SU-DHL-6 (cell line): ENCODE measurements at regions not wholly inside any gene's neighbourhood (a gene's known extent, or its start where the extent isn't known, plus 50 kb on each side); places are given as distances from the start of the nearest gene placed in this dataset.

Experiments
- H2AFZ ChIP-seq: fragments of 200-600 bp; sonication (generic); 2 replicates; pipeline ENCODE4 v1.6.1; 2014; ENCODE audit warnings: low read depth, mild to moderate bottlenecking, moderate library complexity, mixed read lengths, antibody characterized with exemption, low read length; ENCODE audit not compliant: severe bottlenecking
- H3F3A ChIP-seq: fragments of 200-600 bp; shearing (Covaris generic); 2 replicates; pipeline ENCODE4 v1.6.0; 2016; ENCODE audit warnings: antibody characterized with exemption, mild to moderate bottlenecking; ENCODE audit not compliant: insufficient read depth
- H3K27ac ChIP-seq: fragments of 200-600 bp; sonication (generic); 2 replicates; pipeline ENCODE4 v1.5.1; 2016; ENCODE audit warnings: low read depth, mild to moderate bottlenecking, low read length, moderate library complexity, mixed read lengths
- H3K27me3 ChIP-seq: fragments of 200-600 bp; sonication (generic), shearing (Covaris generic); 2 replicates; pipeline ENCODE4 v1.6.0; 2014; ENCODE audit warnings: mild to moderate bottlenecking, low read length
- H3K36me3 ChIP-seq: fragments of 200-600 bp; sonication (generic); 2 replicates; pipeline ENCODE4 v1.6.1; 2014; ENCODE audit warnings: mild to moderate bottlenecking, low read length, mixed read lengths
- H3K4me2 ChIP-seq: fragments of 300-600, 200-600 bp; shearing (Covaris generic), sonication (generic); 2 replicates; pipeline ENCODE4 v1.6.0; 2014; ENCODE audit warnings: low read length, low read depth, mild to moderate bottlenecking; ENCODE audit not compliant: poor library complexity, severe bottlenecking
- H3K4me3 ChIP-seq: fragments of 200-600 bp; sonication (generic); 2 replicates; pipeline ENCODE4 v1.5.1; 2014; ENCODE audit warnings: antibody characterized with exemption, low read length, mild to moderate bottlenecking, mixed read lengths; ENCODE audit not compliant: insufficient read depth, poor library complexity, severe bottlenecking
- H3K79me2 ChIP-seq: fragments of 200-600 bp; sonication (generic); 2 replicates; pipeline ENCODE4 v1.6.1; 2014; ENCODE audit warnings: mild to moderate bottlenecking, low read length, moderate library complexity; ENCODE audit not compliant: insufficient read depth
- H3K9ac ChIP-seq: fragments of 200-600 bp; sonication (generic); 2 replicates; pipeline ENCODE4 v1.7.0; 2014; ENCODE audit warnings: mild to moderate bottlenecking, low read length
- H3K9me2 ChIP-seq: fragments of 200-600 bp; sonication (generic); replicated peaks from 2 replicates; pipeline ENCODE4 v1.6.1; 2014; ENCODE audit warnings: low read length; ENCODE audit not compliant: insufficient read depth
- H3K9me3 ChIP-seq: fragments of 200-600 bp; sonication (generic); 2 replicates; pipeline ENCODE4 v1.6.1; 2014; ENCODE audit warnings: low read length, mixed read lengths; ENCODE audit not compliant: insufficient read depth
- H4K20me1 ChIP-seq: fragments of 200-600 bp; sonication (generic); 2 replicates; pipeline ENCODE4 v1.6.1; 2014; ENCODE audit warnings: low read depth, mild to moderate bottlenecking, antibody characterized with exemption, low read length, moderate library complexity, mixed read lengths
- EZH2phosphoT487 ChIP-seq: fragments of 200-600 bp; sonication (generic), shearing (Covaris generic); conservative IDR thresholded peaks from 2 replicates; pipeline ENCODE4 v1.6.1; 2018; ENCODE audit warnings: mild to moderate bottlenecking, antibody characterized with exemption, low read length, moderate library complexity, mixed read lengths
- TF ChIP-seq, protein P1 (sequence below): fragments of 200-600 bp; sonication (generic); IDR thresholded peaks from one replicate; pipeline ENCODE4 v1.5.1; 2017; ENCODE audit warnings: antibody characterized with exemption, mild to moderate bottlenecking, low read length, moderate library complexity; ENCODE audit not compliant: insufficient read depth, poor library complexity, severe bottlenecking

DNA sequence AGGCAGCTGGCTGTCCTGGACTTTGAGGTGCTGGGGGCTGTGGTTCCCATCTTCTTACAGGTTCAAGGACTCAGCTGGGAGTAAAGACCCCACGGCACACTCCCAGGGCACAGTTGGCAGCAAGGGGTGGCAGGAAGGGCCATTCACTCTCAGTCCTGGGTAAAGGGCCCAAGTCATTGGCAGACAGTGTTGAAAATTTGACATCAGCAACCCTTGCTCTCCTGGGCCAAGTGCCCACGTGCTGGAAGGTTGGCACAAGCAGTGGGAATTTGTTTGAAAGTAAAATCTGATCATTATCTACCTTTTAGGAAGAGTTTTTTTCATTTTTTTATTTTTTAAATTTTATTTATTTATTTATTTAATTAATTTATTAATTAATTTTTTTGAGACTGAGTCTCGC, 241.6 kb upstream of the MKI67 start:
- no peaks in the 10 kb centered on the region for H3K9me2 ChIP-seq
- H3K79me2 ChIP-seq, result no peaks in the 10 kb centered on the region
- H3K27me3 ChIP-seq, result no peaks in the 10 kb centered on the region
- H3F3A ChIP-seq, result no peaks in the 10 kb centered on the region
- no peak overlapping the region for H3K9ac ChIP-seq
- H3K36me3 ChIP-seq, result no peaks in the 10 kb centered on the region
- no peaks in the 10 kb centered on the region for H4K20me1 ChIP-seq
- no peak overlapping the region for H3K4me3 ChIP-seq
- H3K27ac ChIP-seq, result no peak overlapping the region
- no peak overlapping the region for H3K4me2 ChIP-seq
- no peaks in the 10 kb centered on the region for H3K9me3 ChIP-seq
- no peak overlapping the region for H2AFZ ChIP-seq
- TF ChIP-seq EZH2phosphoT487, result no peak
- TF ChIP-seq, protein P1, sequence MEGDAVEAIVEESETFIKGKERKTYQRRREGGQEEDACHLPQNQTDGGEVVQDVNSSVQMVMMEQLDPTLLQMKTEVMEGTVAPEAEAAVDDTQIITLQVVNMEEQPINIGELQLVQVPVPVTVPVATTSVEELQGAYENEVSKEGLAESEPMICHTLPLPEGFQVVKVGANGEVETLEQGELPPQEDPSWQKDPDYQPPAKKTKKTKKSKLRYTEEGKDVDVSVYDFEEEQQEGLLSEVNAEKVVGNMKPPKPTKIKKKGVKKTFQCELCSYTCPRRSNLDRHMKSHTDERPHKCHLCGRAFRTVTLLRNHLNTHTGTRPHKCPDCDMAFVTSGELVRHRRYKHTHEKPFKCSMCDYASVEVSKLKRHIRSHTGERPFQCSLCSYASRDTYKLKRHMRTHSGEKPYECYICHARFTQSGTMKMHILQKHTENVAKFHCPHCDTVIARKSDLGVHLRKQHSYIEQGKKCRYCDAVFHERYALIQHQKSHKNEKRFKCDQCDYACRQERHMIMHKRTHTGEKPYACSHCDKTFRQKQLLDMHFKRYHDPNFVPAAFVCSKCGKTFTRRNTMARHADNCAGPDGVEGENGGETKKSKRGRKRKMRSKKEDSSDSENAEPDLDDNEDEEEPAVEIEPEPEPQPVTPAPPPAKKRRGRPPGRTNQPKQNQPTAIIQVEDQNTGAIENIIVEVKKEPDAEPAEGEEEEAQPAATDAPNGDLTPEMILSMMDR, result no peak

DNA sequence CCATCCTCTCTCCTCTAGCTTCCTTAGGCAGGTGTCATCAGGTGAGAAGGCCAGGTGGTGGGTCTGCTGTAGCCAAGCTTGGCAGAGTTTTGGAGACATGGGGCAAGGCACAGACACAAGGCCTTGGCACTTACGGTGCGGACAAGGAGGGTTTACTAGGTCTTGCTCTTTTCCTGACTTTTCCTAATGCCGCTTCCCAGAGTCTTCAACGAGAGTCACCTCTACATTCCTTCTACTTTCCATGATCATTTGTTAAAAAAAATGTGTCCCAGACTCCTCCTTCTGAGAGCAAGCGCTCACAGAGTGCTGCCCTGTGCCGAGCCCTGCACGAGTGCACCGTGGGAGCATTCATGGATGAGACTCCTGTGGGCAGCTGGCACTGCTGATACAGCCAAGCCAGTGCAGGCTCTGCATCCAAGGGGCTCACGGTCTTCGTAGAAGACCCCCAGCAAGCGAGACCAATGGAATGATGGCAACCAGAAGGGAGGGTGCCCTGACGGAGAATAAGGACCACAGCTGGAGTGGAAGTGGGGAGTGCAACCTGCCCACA, 243.0 kb upstream of the MKI67 start:
- no peaks in the 10 kb centered on the region for H3K79me2 ChIP-seq
- H3K27me3 ChIP-seq, result no peaks in the 10 kb centered on the region
- no peaks in the 10 kb centered on the region for H3K9me3 ChIP-seq
- no peaks in the 10 kb centered on the region for H4K20me1 ChIP-seq
- no peak overlapping the region for H3K4me2 ChIP-seq
- no peaks in the 10 kb centered on the region for H3K9me2 ChIP-seq
- H3K4me3 ChIP-seq, result no peak overlapping the region
- no peaks in the 10 kb centered on the region for H3K36me3 ChIP-seq
- no peak overlapping the region for H3K27ac ChIP-seq
- no peaks in the 10 kb centered on the region for H3F3A ChIP-seq
- H2AFZ ChIP-seq, result no peak overlapping the region
- no peak overlapping the region for H3K9ac ChIP-seq
- TF ChIP-seq, protein P1, result no peak
- TF ChIP-seq EZH2phosphoT487, result no peak

DNA sequence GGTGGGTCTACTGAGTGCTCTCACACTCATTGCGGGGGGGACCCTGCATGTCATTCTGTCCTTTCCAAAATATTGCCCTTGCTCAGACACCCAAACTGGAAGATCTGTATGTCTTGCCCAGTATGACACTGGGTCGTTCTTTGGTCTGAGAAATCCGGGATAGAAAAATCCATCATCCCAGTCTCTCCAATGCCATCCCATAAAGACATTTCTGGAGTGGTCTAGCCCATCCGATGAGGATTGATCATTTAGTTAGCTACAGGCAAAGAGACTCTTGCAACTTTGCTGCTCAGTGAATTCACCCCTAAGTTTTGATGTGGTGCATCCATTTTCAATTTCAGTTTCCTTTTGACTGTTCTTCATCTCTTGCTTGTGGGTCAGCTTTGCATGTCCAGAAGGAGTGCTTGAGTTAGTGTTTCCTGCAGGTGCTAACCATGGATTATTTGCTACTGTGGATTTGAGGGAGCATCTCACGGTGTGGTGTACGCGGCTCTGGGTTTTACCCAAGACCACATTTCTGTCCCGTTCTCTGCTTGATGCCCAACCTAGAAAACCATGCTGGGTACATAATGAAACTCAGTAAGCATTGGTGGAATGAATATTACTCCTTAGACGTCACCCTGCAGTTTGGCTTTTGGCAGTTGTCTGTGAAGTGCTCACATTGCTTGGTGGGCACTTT, 247.0 kb upstream of the MKI67 start:
- H3K9ac ChIP-seq, result no peak overlapping the region
- no peaks in the 10 kb centered on the region for H3F3A ChIP-seq
- no peaks in the 10 kb centered on the region for H3K36me3 ChIP-seq
- no peak overlapping the region for H3K27ac ChIP-seq
- no peak overlapping the region for H3K4me2 ChIP-seq
- H3K27me3 ChIP-seq, result no peaks in the 10 kb centered on the region
- TF ChIP-seq, protein P1, result no peak
- no peak for TF ChIP-seq EZH2phosphoT487
- H3K4me3 ChIP-seq, result no peak overlapping the region
- no peaks in the 10 kb centered on the region for H3K9me2 ChIP-seq
- no peaks in the 10 kb centered on the region for H3K9me3 ChIP-seq
- H2AFZ ChIP-seq, result no peak overlapping the region
- no peaks in the 10 kb centered on the region for H3K79me2 ChIP-seq
- H4K20me1 ChIP-seq, result no peaks in the 10 kb centered on the region
